B cell (primary cell): ENCODE measurements at regions not wholly inside any gene's neighbourhood (a gene's known extent, or its start where the extent isn't known, plus 50 kb on each side); places are given as distances from the start of the nearest gene placed in this dataset.

Source experiments
- CTCF ChIP-seq: fragments of 200-600 bp; IDR thresholded peaks from one replicate; pipeline ENCODE4 v1.8.0; 2022; ENCODE audit warnings: antibody characterized with exemption, mild to moderate bottlenecking
- EZH2 ChIP-seq: IDR thresholded peaks from 2 replicates; pipeline ENCODE4 v1.6.1; 2012; ENCODE audit warnings: borderline replicate concordance, low read depth, mild to moderate bottlenecking, moderate library complexity, low read length; ENCODE audit not compliant: insufficient read depth, poor library complexity, severe bottlenecking

- TF ChIP-seq CTCF, result no peak
- no peak for TF ChIP-seq EZH2
Measured at GRCh38 chr6:128574402-128574801, 54.0 kb upstream of the PTPRK start.
